ENCODE measurements at regions not wholly inside any gene's neighbourhood (a gene's known extent, or its start where the extent isn't known, plus 50 kb on each side); places are given as distances from the start of the nearest gene placed in this dataset.
"Not testable (repeated sequence)": the region's sequence is repeated elsewhere in the genome, so short reads cannot be mapped to it uniquely, and the experiment has no call there.

DNA sequence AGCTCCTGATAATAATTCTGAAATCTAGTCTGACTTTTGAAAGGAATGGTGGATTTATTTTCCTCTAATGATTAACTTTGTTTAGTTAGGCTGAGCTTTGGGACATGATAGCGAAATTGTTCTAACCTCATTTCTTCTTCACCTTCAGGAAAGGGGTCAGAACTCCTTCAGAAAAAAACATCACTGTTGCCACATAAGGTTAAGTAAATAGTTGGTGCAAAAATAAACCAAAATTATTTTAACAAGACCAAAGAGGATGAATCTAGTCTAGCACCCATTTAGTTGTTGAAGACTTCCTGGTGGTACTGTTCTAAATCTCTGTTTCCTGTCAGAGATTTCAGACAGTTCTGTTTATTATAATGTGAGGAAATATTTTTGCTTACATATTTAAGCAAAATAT is 379.8 kb downstream of the UTRN start:
- TF ChIP-seq ZFX (IDR thresholded peaks at IDR 0.05; ENCODE audit: borderline replicate concordance) (no peak), CTCF (IDR thresholded peaks at IDR 0.05) (no peak)
- no peak overlapping the region for H3K27ac ChIP-seq

- no peak for TF ChIP-seq ZFX (IDR thresholded peaks at IDR 0.05; ENCODE audit: borderline replicate concordance)
- TF ChIP-seq CTCF (IDR thresholded peaks at IDR 0.05): no peak
- no peak overlapping the region for H3K27ac ChIP-seq
Observed at GRCh38 chr6:144665932-144666450, 380.9 kb downstream of the UTRN start.

GRCh38 chr6:144666781-144667180 is 381.6 kb downstream of the UTRN start:
- H3K27ac ChIP-seq: no peak overlapping the region
- TF ChIP-seq ZFX (IDR thresholded peaks at IDR 0.05; ENCODE audit: borderline replicate concordance): no peak
- TF ChIP-seq CTCF (IDR thresholded peaks at IDR 0.05): no peak

- H3K27ac ChIP-seq: no peak overlapping the region
- TF ChIP-seq ZFX (IDR thresholded peaks at IDR 0.05; ENCODE audit: borderline replicate concordance): no peak
- TF ChIP-seq CTCF (IDR thresholded peaks at IDR 0.05): no peak
Observed at GRCh38 chr6:144667532-144668503, 382.7 kb downstream of the UTRN start.

DNA sequence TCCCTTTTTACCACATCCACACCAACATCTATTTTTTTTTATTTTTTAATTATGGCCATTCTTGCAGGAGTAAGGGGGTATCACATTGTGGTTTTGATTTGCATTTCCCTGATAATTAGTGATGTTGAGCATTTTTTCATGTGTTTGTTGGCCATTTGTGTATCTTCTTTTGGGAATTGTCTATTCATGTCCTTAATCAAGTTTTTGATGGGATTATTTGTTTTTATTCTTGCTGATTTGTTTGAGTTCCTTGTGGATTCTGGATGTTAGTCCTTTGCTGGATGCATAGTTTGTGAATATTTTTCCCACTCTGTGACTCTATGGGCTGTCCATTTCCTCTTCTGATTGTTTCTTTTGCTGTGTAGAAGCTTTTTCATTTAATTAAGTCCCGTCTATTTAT is 385.1 kb downstream of the UTRN start:
- not testable (repeated sequence) for H3K27ac ChIP-seq

DNA sequence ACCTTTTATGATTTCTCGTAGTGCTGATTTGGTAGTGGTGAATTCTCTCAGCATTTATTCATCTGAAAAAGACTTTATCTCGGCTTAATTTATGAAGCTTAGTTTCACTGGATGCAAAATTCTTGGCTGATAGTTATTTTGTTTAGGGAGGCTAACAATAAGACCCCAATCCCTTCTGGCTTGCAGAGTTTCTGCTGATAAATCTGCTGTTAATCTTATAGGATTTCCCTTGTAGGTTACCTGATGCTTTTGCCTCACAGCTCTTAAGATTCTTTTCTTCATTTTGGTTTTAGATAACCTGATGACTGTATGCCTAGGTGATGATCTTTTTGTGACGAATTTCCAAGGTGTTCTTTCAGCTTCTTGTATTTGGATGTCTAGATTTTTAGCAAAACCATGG is 388.7 kb downstream of the UTRN start:
- TF ChIP-seq CTCF (IDR thresholded peaks at IDR 0.05) (no peak), ZFX (IDR thresholded peaks at IDR 0.05; ENCODE audit: borderline replicate concordance) (no peak)
- H3K27ac ChIP-seq: no peak overlapping the region

DNA sequence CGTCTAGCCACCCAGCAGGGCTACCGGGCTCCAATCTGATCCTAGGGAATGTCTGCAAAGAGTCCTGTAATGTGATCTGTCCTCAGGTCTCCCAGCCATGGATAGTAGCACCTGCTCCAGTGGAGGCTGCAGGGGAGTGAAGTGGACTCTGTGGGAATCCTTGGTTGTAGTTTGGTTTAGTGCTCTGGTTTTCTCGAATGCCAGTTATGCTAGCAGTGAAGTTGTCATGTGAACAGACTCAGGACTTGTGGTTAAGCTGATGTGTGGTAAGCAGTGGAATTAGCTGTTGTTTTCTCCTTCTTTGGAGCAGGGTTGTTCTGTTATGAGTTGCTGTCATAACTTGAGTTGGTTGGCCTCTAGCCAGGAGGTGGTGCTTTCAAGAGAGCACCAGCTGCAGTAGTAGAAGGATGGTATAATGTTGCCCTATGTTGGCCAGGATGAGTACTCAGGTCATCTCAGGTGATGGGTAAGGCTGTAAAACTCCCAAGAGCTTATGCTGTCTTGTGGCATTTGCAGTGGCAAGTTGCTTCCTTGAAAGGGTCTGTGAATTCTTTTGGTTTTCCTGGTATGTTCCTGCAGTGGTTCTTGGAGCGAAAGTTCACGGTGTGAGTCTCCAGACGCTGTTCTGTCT is 390.2 kb downstream of the UTRN start:
- TF ChIP-seq CTCF (IDR thresholded peaks at IDR 0.05) (no peak), ZFX (IDR thresholded peaks at IDR 0.05; ENCODE audit: borderline replicate concordance) (no peak)
- H3K27ac ChIP-seq: no peak overlapping the region

DNA sequence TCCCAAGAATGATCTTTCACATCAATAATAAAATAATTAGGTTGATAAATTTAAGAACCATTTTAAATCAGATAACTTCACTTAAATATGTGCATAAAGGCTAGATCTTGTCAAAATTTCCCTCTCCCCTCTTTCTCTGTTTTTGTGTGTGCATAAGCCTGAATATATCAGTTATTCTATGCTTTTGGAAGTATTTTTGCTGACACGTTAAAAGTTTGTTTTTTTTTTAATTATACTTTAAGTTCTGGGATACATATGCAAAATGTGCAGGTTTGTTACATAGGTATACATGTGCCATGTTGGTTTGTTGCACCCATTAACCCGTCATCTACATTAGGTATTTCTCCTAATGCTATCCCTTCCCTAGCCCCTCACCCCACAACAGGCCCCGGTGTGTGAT is 391.2 kb downstream of the UTRN start:
- H3K27ac ChIP-seq: not testable (repeated sequence)

GRCh38 chr6:144677263-144677662 is 392.1 kb downstream of the UTRN start:
- H3K27ac ChIP-seq: not testable (repeated sequence)

Data from 22Rv1 (cell line).